ENCODE measurements at regions not wholly inside any gene's neighbourhood (a gene's known extent, or its start where the extent isn't known, plus 50 kb on each side); places are given as distances from the start of the nearest gene placed in this dataset.

DNA sequence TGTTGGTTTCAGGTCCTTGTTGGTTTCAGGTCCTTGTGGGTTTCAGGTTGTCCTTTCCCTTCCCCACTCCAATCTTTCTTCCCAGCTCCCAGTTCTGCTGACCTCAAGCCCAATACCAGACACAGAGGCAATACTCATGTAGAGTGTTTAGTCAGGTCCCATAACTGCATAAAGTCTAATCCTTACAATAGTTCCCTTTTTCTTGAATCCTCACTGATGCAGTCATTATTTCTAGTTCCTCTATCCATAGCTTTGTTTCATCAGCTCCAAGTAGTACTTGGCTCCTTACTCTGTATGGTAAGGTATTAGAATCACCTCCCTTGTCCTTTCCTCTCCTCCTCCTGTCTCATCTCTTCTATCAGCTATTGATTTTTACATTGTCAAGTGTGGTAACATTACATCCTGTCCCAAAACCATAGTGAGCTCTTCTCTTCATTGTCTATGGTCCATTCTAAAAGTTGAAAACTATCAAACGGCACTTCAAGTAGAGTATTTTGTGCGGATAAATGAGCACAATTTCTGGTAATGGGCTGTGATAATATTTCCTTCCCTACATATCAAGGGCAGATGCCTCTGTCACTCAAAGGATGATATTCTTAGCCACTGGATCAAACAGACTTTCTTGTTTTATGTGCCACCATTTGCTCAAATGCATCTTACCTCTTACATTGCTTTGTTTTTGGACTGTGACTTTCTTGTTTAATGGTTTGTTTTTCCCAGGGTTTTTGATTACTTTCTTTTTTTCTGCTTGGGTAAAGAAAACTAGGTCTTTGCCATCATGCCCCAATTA is 57.2 kb upstream of the JDP2 start:
- H3K4me1 ChIP-seq (ENCODE audit: control extremely low read depth in 1 of 4, control insufficient read depth in 4 of 4, insufficient read depth in 4 of 4, low read length in 3 of 4), result peaks cover under 1 to 26% (median 3%) of the 10 kb centered on the region in 4 experiments

DNA sequence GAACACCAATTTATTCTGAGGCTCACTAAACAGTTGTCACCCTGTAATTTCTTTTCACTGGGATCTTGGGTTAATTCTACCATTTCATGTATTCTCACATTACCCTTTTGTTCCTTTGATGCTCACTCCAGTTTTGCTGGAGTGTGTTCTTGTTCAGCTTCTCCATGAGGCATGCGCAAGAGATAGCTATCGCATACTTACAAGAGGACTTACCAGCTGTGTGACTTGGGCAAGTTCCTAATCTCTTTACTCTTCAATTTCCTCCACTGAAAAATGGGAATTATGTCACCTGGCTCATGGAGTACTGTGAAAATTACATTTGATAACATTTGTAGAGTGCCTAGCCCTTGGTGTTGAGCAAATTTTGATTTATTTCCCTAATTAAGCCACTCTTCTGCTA is 56.5 kb upstream of the JDP2 start:
- peaks cover 0 to 23% (median 3%) of the 10 kb centered on the region in 4 experiments for H3K4me1 ChIP-seq (ENCODE audit: control extremely low read depth in 1 of 4, control insufficient read depth in 4 of 4, insufficient read depth in 4 of 4, low read length in 3 of 4)
- ChIA-PET POLR2A (no interaction called here), CTCF (interaction anchor here (1.1 kb wide), 1 partner anchor 29 kb away, joined by 4 read pairs; no protein-coding TSS in a partner anchor)
- DNase-seq, result no peak
- H3K4me3 ChIP-seq (ENCODE audit: control insufficient read depth in 1 of 7, extremely low read depth in 1 of 7, insufficient read depth in 4 of 7, low read depth in 2 of 7, low read length in 6 of 7), result no peak overlapping the region
- H3K27ac ChIP-seq (ENCODE audit: insufficient read depth in 1 of 2, low read depth in 1 of 2, low read length in 2 of 2, poor library complexity in 1 of 2, severe bottlenecking in 2 of 2), result no peak overlapping the region
- peaks cover 0 to 4% (median 0%) of the 10 kb centered on the region in 5 experiments for H3K9me3 ChIP-seq (ENCODE audit: control extremely low read depth in 1 of 5, control insufficient read depth in 4 of 5, insufficient read depth in 2 of 5, low read depth in 1 of 5, low read length in 4 of 5)
- H3K27me3 ChIP-seq (replicated peaks in 2 of 5; ENCODE audit: control insufficient read depth in 4 of 5, insufficient read depth in 5 of 5, low read length in 4 of 5), result no peaks in the 10 kb centered on the region
- no peaks in the 10 kb centered on the region for H3K36me3 ChIP-seq (ENCODE audit: control insufficient read depth in 4 of 4, insufficient read depth in 4 of 4, low read length in 3 of 4)
- WGBS (ENCODE audit: insufficient coverage), result 100% methylated on average over 2 of the region's 2 CpGs

More for the DNA sequence above, 57.2 kb upstream of the JDP2 start:
- ChIA-PET CTCF (interaction anchor here (0.9 to 1.2 kb wide), 3 partner anchors 28 to 62 kb away, joined by 4 read pairs; no protein-coding TSS in a partner anchor), POLR2A (no interaction called here)
- DNase-seq, result peak in 2 of 3 donors; percentile 43
- peaks cover 0 to 4% (median 0%) of the 10 kb centered on the region in 5 experiments for H3K9me3 ChIP-seq (ENCODE audit: control extremely low read depth in 1 of 5, control insufficient read depth in 4 of 5, insufficient read depth in 2 of 5, low read depth in 1 of 5, low read length in 4 of 5)
- H3K27ac ChIP-seq (ENCODE audit: insufficient read depth in 1 of 2, low read depth in 1 of 2, low read length in 2 of 2, poor library complexity in 1 of 2, severe bottlenecking in 2 of 2), result no peak overlapping the region
- H3K36me3 ChIP-seq (ENCODE audit: control insufficient read depth in 4 of 4, insufficient read depth in 4 of 4, low read length in 3 of 4), result no peaks in the 10 kb centered on the region
- no CpG with 5 or more reads among the region's 2 CpGs for WGBS (ENCODE audit: insufficient coverage)
- no peaks in the 10 kb centered on the region for H3K27me3 ChIP-seq (replicated peaks in 2 of 5; ENCODE audit: control insufficient read depth in 4 of 5, insufficient read depth in 5 of 5, low read length in 4 of 5)
- H3K4me3 ChIP-seq (ENCODE audit: control insufficient read depth in 1 of 7, extremely low read depth in 1 of 7, insufficient read depth in 4 of 7, low read depth in 2 of 7, low read length in 6 of 7), result no peak overlapping the region

DNA sequence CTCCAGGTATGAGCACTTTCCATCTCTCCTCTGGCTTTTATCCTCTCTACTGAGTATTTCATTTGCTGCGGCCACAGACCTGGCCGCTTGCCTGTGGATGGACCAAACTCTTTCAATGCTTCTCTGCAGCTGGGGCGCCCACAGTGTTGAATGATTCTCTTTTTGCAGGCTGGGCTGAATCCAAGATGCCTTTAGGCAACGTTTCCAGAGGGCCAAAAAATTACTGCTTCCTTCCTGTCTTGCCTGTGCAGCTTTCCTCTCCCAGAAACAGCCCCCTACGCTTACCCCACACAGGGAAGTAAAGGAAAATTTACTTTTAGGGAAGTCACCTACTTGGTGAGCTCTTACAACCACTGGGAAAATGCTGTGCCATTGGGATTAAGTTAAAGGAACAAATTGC is 55.6 kb upstream of the JDP2 start:
- ChIA-PET POLR2A (no interaction called here), CTCF (no interaction called here)
- 67% methylated on average over 4 of the region's 5 CpGs for WGBS (ENCODE audit: insufficient coverage)
- Histone ChIP-seq H3K4me1 (ENCODE audit: control extremely low read depth in 1 of 4, control insufficient read depth in 4 of 4, insufficient read depth in 4 of 4, low read length in 3 of 4) (peaks cover 0 to 23% (median 3%) of the 10 kb centered on the region in 4 experiments), H3K27ac (ENCODE audit: insufficient read depth in 1 of 2, low read depth in 1 of 2, low read length in 2 of 2, poor library complexity in 1 of 2, severe bottlenecking in 2 of 2) (no peak overlapping the region), H3K27me3 (replicated peaks in 2 of 5; ENCODE audit: control insufficient read depth in 4 of 5, insufficient read depth in 5 of 5, low read length in 4 of 5) (no peaks in the 10 kb centered on the region), H3K9me3 (ENCODE audit: control extremely low read depth in 1 of 5, control insufficient read depth in 4 of 5, insufficient read depth in 2 of 5, low read depth in 1 of 5, low read length in 4 of 5) (peaks cover 0 to 4% (median 0%) of the 10 kb centered on the region in 5 experiments), H3K4me3 (ENCODE audit: control insufficient read depth in 1 of 7, extremely low read depth in 1 of 7, insufficient read depth in 4 of 7, low read depth in 2 of 7, low read length in 6 of 7) (no peak overlapping the region), H3K36me3 (ENCODE audit: control insufficient read depth in 4 of 4, insufficient read depth in 4 of 4, low read length in 3 of 4) (no peaks in the 10 kb centered on the region)
- no peak for DNase-seq

DNA sequence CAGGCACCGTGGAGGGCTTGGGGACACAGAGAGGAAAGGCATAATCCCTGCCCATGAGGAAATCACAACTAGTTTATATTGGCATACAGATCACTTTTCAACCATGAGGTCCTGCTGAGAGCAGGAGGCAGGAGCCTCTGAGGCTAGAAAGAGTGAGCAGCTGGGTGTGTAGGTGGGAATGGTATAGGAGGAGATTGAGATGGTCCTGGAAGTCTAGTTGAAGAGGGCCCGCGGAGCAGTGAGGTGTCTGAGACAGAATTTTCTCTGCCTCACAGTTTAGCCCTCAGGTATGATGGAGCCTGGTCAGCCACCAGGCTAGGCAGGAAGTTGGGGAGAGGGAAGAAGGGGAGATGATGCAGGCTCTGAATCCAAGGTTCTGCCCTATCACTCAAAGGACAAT is 54.7 kb upstream of the JDP2 start:
- ChIA-PET CTCF (interaction anchor here (0.6 to 1.0 kb wide), 2 partner anchors 10 to 251 kb away, joined by 3 read pairs; no protein-coding TSS in a partner anchor), POLR2A (no interaction called here)
- H3K4me3 ChIP-seq (ENCODE audit: control insufficient read depth in 1 of 7, extremely low read depth in 1 of 7, insufficient read depth in 4 of 7, low read depth in 2 of 7, low read length in 6 of 7), result no peak overlapping the region
- H3K27me3 ChIP-seq (replicated peaks in 2 of 5; ENCODE audit: control insufficient read depth in 4 of 5, insufficient read depth in 5 of 5, low read length in 4 of 5), result no peaks in the 10 kb centered on the region
- H3K9me3 ChIP-seq (ENCODE audit: control extremely low read depth in 1 of 5, control insufficient read depth in 4 of 5, insufficient read depth in 2 of 5, low read depth in 1 of 5, low read length in 4 of 5), result peaks cover 0 to 4% (median 0%) of the 10 kb centered on the region in 5 experiments
- no peak overlapping the region for H3K27ac ChIP-seq (ENCODE audit: insufficient read depth in 1 of 2, low read depth in 1 of 2, low read length in 2 of 2, poor library complexity in 1 of 2, severe bottlenecking in 2 of 2)
- WGBS (ENCODE audit: insufficient coverage), result 94% methylated on average over 2 of the region's 3 CpGs
- H3K4me1 ChIP-seq (ENCODE audit: control extremely low read depth in 1 of 4, control insufficient read depth in 4 of 4, insufficient read depth in 4 of 4, low read length in 3 of 4), result peaks cover 0 to 23% (median 3%) of the 10 kb centered on the region in 4 experiments
- no peaks in the 10 kb centered on the region for H3K36me3 ChIP-seq (ENCODE audit: control insufficient read depth in 4 of 4, insufficient read depth in 4 of 4, low read length in 3 of 4)
- DNase-seq, result no peak

DNA sequence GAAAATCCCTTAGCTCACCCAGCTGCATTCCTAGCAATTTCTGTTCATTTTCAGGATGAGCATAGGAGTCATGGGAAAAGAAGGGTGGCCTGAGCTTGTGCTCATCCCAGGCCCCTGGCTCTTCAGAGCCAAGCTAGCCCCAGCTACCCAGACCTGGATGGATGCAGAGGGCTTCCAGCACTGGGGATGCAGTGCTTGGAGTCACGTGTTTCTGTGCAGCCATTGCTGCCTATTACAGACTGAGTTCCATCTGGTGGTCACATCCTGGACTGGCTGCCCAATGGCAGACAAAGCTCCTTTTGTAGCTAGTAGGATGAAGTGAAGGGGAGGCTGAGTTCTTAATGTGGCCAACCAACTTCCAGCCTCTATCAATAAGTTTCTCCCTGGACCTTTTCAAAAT is 54.2 kb upstream of the JDP2 start:
- no peaks in the 10 kb centered on the region for H3K27me3 ChIP-seq (replicated peaks in 2 of 5; ENCODE audit: control insufficient read depth in 4 of 5, insufficient read depth in 5 of 5, low read length in 4 of 5)
- POLR2A ChIA-PET, result no interaction called here
- peaks cover 0 to 23% (median 3%) of the 10 kb centered on the region in 4 experiments for H3K4me1 ChIP-seq (ENCODE audit: control extremely low read depth in 1 of 4, control insufficient read depth in 4 of 4, insufficient read depth in 4 of 4, low read length in 3 of 4)
- no peak for DNase-seq
- 100% methylated on average over 1 of the region's 1 CpG for WGBS (ENCODE audit: insufficient coverage)
- CTCF ChIA-PET, result interaction anchor here (0.6 to 1.0 kb wide), 2 partner anchors 9 to 251 kb away, joined by 3 read pairs; no protein-coding TSS in a partner anchor
- H3K27ac ChIP-seq (ENCODE audit: insufficient read depth in 1 of 2, low read depth in 1 of 2, low read length in 2 of 2, poor library complexity in 1 of 2, severe bottlenecking in 2 of 2), result no peak overlapping the region
- H3K4me3 ChIP-seq (ENCODE audit: control insufficient read depth in 1 of 7, extremely low read depth in 1 of 7, insufficient read depth in 4 of 7, low read depth in 2 of 7, low read length in 6 of 7), result no peak overlapping the region
- peaks cover 0 to 3% (median 0%) of the 10 kb centered on the region in 5 experiments for H3K9me3 ChIP-seq (ENCODE audit: control extremely low read depth in 1 of 5, control insufficient read depth in 4 of 5, insufficient read depth in 2 of 5, low read depth in 1 of 5, low read length in 4 of 5)
- H3K36me3 ChIP-seq (ENCODE audit: control insufficient read depth in 4 of 4, insufficient read depth in 4 of 4, low read length in 3 of 4), result no peaks in the 10 kb centered on the region

DNA sequence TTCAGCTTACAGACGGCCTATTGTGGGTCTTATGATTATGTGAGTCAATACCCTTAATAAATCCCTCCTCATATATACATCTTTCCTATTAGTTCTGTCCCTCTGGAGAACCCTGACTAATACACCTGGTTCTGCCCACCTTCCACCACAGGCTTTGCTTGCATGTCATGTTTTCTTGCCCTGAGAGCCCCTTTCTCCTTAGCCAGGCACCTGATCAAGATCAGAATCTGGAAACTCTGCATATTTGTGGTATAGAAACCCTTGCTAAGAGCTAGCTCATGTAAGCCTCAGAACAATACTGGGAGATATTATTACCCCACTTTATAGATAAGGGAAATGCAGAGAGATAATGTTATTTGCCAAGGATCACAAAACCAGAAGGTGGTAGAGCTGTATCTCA is 52.9 kb upstream of the JDP2 start:
- Histone ChIP-seq H3K4me3 (ENCODE audit: control insufficient read depth in 1 of 7, extremely low read depth in 1 of 7, insufficient read depth in 4 of 7, low read depth in 2 of 7, low read length in 6 of 7) (no peak overlapping the region), H3K27me3 (replicated peaks in 2 of 5; ENCODE audit: control insufficient read depth in 4 of 5, insufficient read depth in 5 of 5, low read length in 4 of 5) (no peaks in the 10 kb centered on the region), H3K9me3 (ENCODE audit: control extremely low read depth in 1 of 5, control insufficient read depth in 4 of 5, insufficient read depth in 2 of 5, low read depth in 1 of 5, low read length in 4 of 5) (no peaks in the 10 kb centered on the region), H3K4me1 (ENCODE audit: control extremely low read depth in 1 of 4, control insufficient read depth in 4 of 4, insufficient read depth in 4 of 4, low read length in 3 of 4) (peaks cover 0 to 17% (median 3%) of the 10 kb centered on the region in 4 experiments), H3K36me3 (ENCODE audit: control insufficient read depth in 4 of 4, insufficient read depth in 4 of 4, low read length in 3 of 4) (no peaks in the 10 kb centered on the region), H3K27ac (ENCODE audit: insufficient read depth in 1 of 2, low read depth in 1 of 2, low read length in 2 of 2, poor library complexity in 1 of 2, severe bottlenecking in 2 of 2) (no peak overlapping the region)
- WGBS (ENCODE audit: insufficient coverage), result 100% methylated on average over 1 of the region's 1 CpG
- ChIA-PET POLR2A (no interaction called here), CTCF (interaction anchor here (1.1 to 1.9 kb wide), 3 partner anchors 13 to 186 kb away, joined by 3 to 7 read pairs (median 5); no protein-coding TSS in a partner anchor)
- DNase-seq, result no peak

DNA sequence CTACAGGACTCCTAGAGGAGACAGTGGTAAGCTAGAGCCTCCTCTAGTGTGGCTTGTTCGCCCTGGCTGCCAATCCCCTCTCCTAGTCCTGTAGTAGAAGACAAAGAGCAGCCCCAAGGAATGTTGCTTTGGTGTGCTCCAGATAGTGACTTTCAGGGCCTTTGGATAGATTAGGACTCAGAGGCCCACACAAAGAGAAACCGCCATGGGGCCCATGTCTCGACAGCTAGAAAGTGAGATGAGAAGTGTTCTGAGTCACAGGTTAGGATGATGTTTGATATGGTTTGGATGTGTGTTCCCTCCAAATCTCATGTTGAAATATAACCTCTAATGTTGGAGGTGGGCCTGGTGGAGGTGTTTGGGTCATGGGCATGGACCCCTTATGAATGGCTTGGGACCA is 51.8 kb upstream of the JDP2 start:
- Histone ChIP-seq H3K27me3 (replicated peaks in 2 of 5; ENCODE audit: control insufficient read depth in 4 of 5, insufficient read depth in 5 of 5, low read length in 4 of 5) (no peaks in the 10 kb centered on the region), H3K9me3 (ENCODE audit: control extremely low read depth in 1 of 5, control insufficient read depth in 4 of 5, insufficient read depth in 2 of 5, low read depth in 1 of 5, low read length in 4 of 5) (no peaks in the 10 kb centered on the region), H3K4me3 (ENCODE audit: control insufficient read depth in 1 of 7, extremely low read depth in 1 of 7, insufficient read depth in 4 of 7, low read depth in 2 of 7, low read length in 6 of 7) (no peak overlapping the region), H3K27ac (ENCODE audit: insufficient read depth in 1 of 2, low read depth in 1 of 2, low read length in 2 of 2, poor library complexity in 1 of 2, severe bottlenecking in 2 of 2) (no peak overlapping the region), H3K36me3 (ENCODE audit: control insufficient read depth in 4 of 4, insufficient read depth in 4 of 4, low read length in 3 of 4) (no peaks in the 10 kb centered on the region), H3K4me1 (ENCODE audit: control extremely low read depth in 1 of 4, control insufficient read depth in 4 of 4, insufficient read depth in 4 of 4, low read length in 3 of 4) (peaks cover 0 to 13% (median 3%) of the 10 kb centered on the region in 4 experiments)
- WGBS (ENCODE audit: insufficient coverage), result 100% methylated on average over 2 of the region's 3 CpGs
- POLR2A ChIA-PET, result no interaction called here
- CTCF ChIA-PET, result interaction anchor here (1.3 kb wide), 1 partner anchor 13 kb away, joined by 3 read pairs; no protein-coding TSS in a partner anchor
- DNase-seq, result no peak

Measured in common myeloid progenitor, CD34-positive (primary cell).